A549 (cell line): ENCODE measurements at regions not wholly inside any gene's neighbourhood (a gene's known extent, or its start where the extent isn't known, plus 50 kb on each side); places are given as distances from the start of the nearest gene placed in this dataset.

Experiments
- CBX2 ChIP-seq: fragments of 200-600 bp; sonication (generic); IDR thresholded peaks from 2 replicates; pipeline ENCODE4 v1.6.1; 2016; ENCODE audit warnings: low read depth, mild to moderate bottlenecking, borderline replicate concordance
- CHD2 ChIP-seq: fragments of 150-350 bp; IDR thresholded peaks from 2 replicates; pipeline ENCODE4 v1.6.1; 2014; ENCODE audit warnings: low read length; ENCODE audit not compliant: partially characterized antibody
- CTCF ChIP-seq: fragments of >200 bp; sonication (Bioruptor Twin); formaldehyde crosslinking; IDR thresholded peaks from 3 replicates; pipeline ENCODE4 v1.5.1; 2016
- EP300 ChIP-seq, 2 experiments: fragments of >200 bp; sonication (Bioruptor Twin); formaldehyde crosslinking; IDR thresholded peaks; 2 replicates in 1 of 2; 3 replicates in 1 of 2; pipeline ENCODE4 v1.6.1; 2016 to 2017
- JUN ChIP-seq, 2 experiments: fragments of >200 bp; sonication (Bioruptor Twin); formaldehyde crosslinking; IDR thresholded peaks; 2 replicates in 1 of 2; 3 replicates in 1 of 2; pipeline ENCODE4 v1.6.1; 2016 to 2017
- KDM1A ChIP-seq: fragments of 200-600 bp; sonication (generic); IDR thresholded peaks from 2 replicates; pipeline ENCODE4 v1.6.1; 2016; ENCODE audit warnings: low read depth, mild to moderate bottlenecking
- MAX ChIP-seq: IDR thresholded peaks from 2 replicates; pipeline ENCODE4 v1.6.1; 2012
- PBX3 ChIP-seq: IDR thresholded peaks from 2 replicates; pipeline ENCODE4 v1.6.1; 2012
- POLR2A ChIP-seq: IDR thresholded peaks from 2 replicates; pipeline ENCODE4 v1.6.1; 2012; ENCODE audit warnings: mild to moderate bottlenecking, low read length
- RAD21 ChIP-seq, 2 experiments: fragments of >200 bp in 1 of 2; sonication (Bioruptor Twin) in 1 of 2; formaldehyde crosslinking in 1 of 2; IDR thresholded peaks in 1 of 2; conservative IDR thresholded peaks in 1 of 2; 2 replicates in 1 of 2; 3 replicates in 1 of 2; pipeline ENCODE4 v1.6.1; 2012 to 2018; ENCODE audit warnings: inconsistent platforms in 1 of 2
- RARB ChIP-seq: fragments of 250-450 bp; sonication (Bioruptor Pico); IDR thresholded peaks from 2 replicates; pipeline ENCODE4 v1.8.0; 2021; ENCODE audit warnings: mild to moderate bottlenecking, moderate library complexity
- REST ChIP-seq: fragments of 200-600 bp; sonication (generic); IDR thresholded peaks from 2 replicates; pipeline ENCODE4 v1.6.1; 2016; ENCODE audit warnings: antibody characterized with exemption, mild to moderate bottlenecking, moderate library complexity
- TP53 ChIP-seq: fragments of 250-450 bp; sonication (Bioruptor Pico); IDR thresholded peaks from 2 replicates; pipeline ENCODE4 v1.5.0; 2021; ENCODE audit warnings: mild to moderate bottlenecking, moderate library complexity
- ZC3H11A ChIP-seq: fragments of 450-650 bp; IDR thresholded peaks from 2 replicates; pipeline ENCODE4 v1.6.1; 2014; ENCODE audit warnings: antibody characterized with exemption, mild to moderate bottlenecking

GRCh38 chr7:16089191-16089590, 332.1 kb downstream of the CRPPA start:
- TF ChIP-seq CTCF (no peak), CHD2 (no peak), EP300 (IDR thresholded peaks at IDR 0.05) (no peak), MAX (no peak), POLR2A (no peak), ZC3H11A (no peak), RARB (no peak), REST (no peak), CBX2 (no peak), JUN (IDR thresholded peaks at IDR 0.05) (no peak), TP53 (no peak), RAD21 (conservative IDR thresholded peaks at IDR 0.05 in 1 of 2, IDR thresholded peaks at IDR 0.05 in 1 of 2) (no peak), KDM1A (no peak), PBX3 (no peak)
